Stimulated activated effector memory CD8-positive, alpha-beta T cell treated with anti-CD3 and anti-CD28 coated beads, Interleukin-12 subunit alpha, Interleukin-12 subunit beta, amount 100 ng/mL, for 72 hours (primary cell): ENCODE measurements at regions not wholly inside any gene's neighbourhood (a gene's known extent, or its start where the extent isn't known, plus 50 kb on each side); places are given as distances from the start of the nearest gene placed in this dataset.
"Not testable (repeated sequence)": the region's sequence is repeated elsewhere in the genome, so short reads cannot be mapped to it uniquely, and the experiment has no call there.

Source experiments
- ATAC-seq: fragments of 150-1000 bp; cut with Tn5 transposase; 2 replicates; pipeline ENCODE4 v1.10.0; 2021
- DNase-seq, 2 donors: peaks; one replicate each; pipeline ENCODE4 v3.0.0; 2021 to 2022; ENCODE audit warnings: low spot score in 2 of 2
- H3K27ac Mint-ChIP-seq: one replicate; pipeline ENCODE4 v1.8.0; 2022; ENCODE audit warnings: mild to moderate bottlenecking, mixed read lengths
- H3K36me3 Mint-ChIP-seq: one replicate; pipeline ENCODE4 v1.8.0; 2022; ENCODE audit warnings: mild to moderate bottlenecking, mixed read lengths
- H3K4me1 Mint-ChIP-seq: one replicate; pipeline ENCODE4 v1.8.0; 2022; ENCODE audit warnings: mixed read lengths
- H3K4me3 Mint-ChIP-seq: one replicate; pipeline ENCODE4 v1.8.0; 2022; ENCODE audit warnings: mild to moderate bottlenecking, mixed read lengths
- H3K9me3 Mint-ChIP-seq: one replicate; pipeline ENCODE4 v1.8.0; 2022; ENCODE audit warnings: mixed read lengths

- Mint-ChIP-seq H3K4me1 (no peaks in the 10 kb centered on the region), H3K36me3 (no peaks in the 10 kb centered on the region), H3K4me3 (no peak overlapping the region), H3K9me3 (no peaks in the 10 kb centered on the region), H3K27ac (no peak overlapping the region)
- DNase-seq (no peak), ATAC-seq (no peak)
Observed at GRCh38 chr1:22331618-22332423, 119.8 kb upstream of the ZBTB40 start.

- DNase-seq (no peak), ATAC-seq (no peak)
- no peaks in the 10 kb centered on the region for H3K9me3 Mint-ChIP-seq
- H3K27ac Mint-ChIP-seq: no peak overlapping the region
- no peak overlapping the region for H3K4me3 Mint-ChIP-seq
- H3K36me3 Mint-ChIP-seq: no peaks in the 10 kb centered on the region
- no peaks in the 10 kb centered on the region for H3K4me1 Mint-ChIP-seq
Observed at GRCh38 chr1:22332424-22332717, 119.3 kb upstream of the ZBTB40 start.

GRCh38 chr1:22332795-22333499 is 118.7 kb upstream of the ZBTB40 start:
- Mint-ChIP-seq H3K27ac (no peak overlapping the region), H3K36me3 (no peaks in the 10 kb centered on the region), H3K4me1 (no peaks in the 10 kb centered on the region), H3K9me3 (no peaks in the 10 kb centered on the region), H3K4me3 (no peak overlapping the region)
- DNase-seq: no peak
- no peak for ATAC-seq

GRCh38 chr1:22333516-22334121 is 118.0 kb upstream of the ZBTB40 start:
- H3K4me3 Mint-ChIP-seq: no peak overlapping the region
- no peak for DNase-seq
- no peaks in the 10 kb centered on the region for H3K36me3 Mint-ChIP-seq
- no peaks in the 10 kb centered on the region for H3K4me1 Mint-ChIP-seq
- no peaks in the 10 kb centered on the region for H3K9me3 Mint-ChIP-seq
- H3K27ac Mint-ChIP-seq: no peak overlapping the region
- ATAC-seq: no peak

GRCh38 chr1:22334860-22335550 is 116.6 kb upstream of the ZBTB40 start:
- ATAC-seq (no peak), DNase-seq (no peak)

GRCh38 chr1:22336274-22336673 is 115.4 kb upstream of the ZBTB40 start:
- not testable (repeated sequence) for ATAC-seq, H3K36me3 Mint-ChIP-seq, H3K9me3 Mint-ChIP-seq, H3K4me3 Mint-ChIP-seq, H3K27ac Mint-ChIP-seq, H3K4me1 Mint-ChIP-seq, DNase-seq

More at GRCh38 chr1:22334860-22335550, 116.6 kb upstream of the ZBTB40 start:
- no peaks in the 10 kb centered on the region for H3K4me1 Mint-ChIP-seq
- no peak overlapping the region for H3K4me3 Mint-ChIP-seq
- no peak overlapping the region for H3K27ac Mint-ChIP-seq
- H3K9me3 Mint-ChIP-seq: no peaks in the 10 kb centered on the region
- H3K36me3 Mint-ChIP-seq: no peaks in the 10 kb centered on the region

- H3K9me3 Mint-ChIP-seq, H3K36me3 Mint-ChIP-seq, H3K4me3 Mint-ChIP-seq, ATAC-seq, H3K27ac Mint-ChIP-seq, DNase-seq, H3K4me1 Mint-ChIP-seq: not testable (repeated sequence)
Observed at GRCh38 chr1:22336696-22337545, 114.7 kb upstream of the ZBTB40 start.

- no peak overlapping the region for H3K27ac Mint-ChIP-seq
- no peaks in the 10 kb centered on the region for H3K9me3 Mint-ChIP-seq
- no peak overlapping the region for H3K4me3 Mint-ChIP-seq
- ATAC-seq (no peak), DNase-seq (no peak)
- H3K4me1 Mint-ChIP-seq: peaks cover 7% of the 10 kb centered on the region
- no peaks in the 10 kb centered on the region for H3K36me3 Mint-ChIP-seq
Observed at GRCh38 chr1:22338071-22338765, 113.4 kb upstream of the ZBTB40 start.

- Mint-ChIP-seq H3K27ac (no peak overlapping the region), H3K9me3 (no peaks in the 10 kb centered on the region), H3K4me3 (no peak overlapping the region), H3K4me1 (peaks cover 7% of the 10 kb centered on the region), H3K36me3 (no peaks in the 10 kb centered on the region)
- DNase-seq (no peak), ATAC-seq (no peak)
Observed at GRCh38 chr1:22339237-22339636, 112.4 kb upstream of the ZBTB40 start.

GRCh38 chr1:22340066-22340465 is 111.6 kb upstream of the ZBTB40 start:
- H3K4me3 Mint-ChIP-seq: no peak overlapping the region
- H3K36me3 Mint-ChIP-seq: no peaks in the 10 kb centered on the region
- H3K27ac Mint-ChIP-seq: no peak overlapping the region
- ATAC-seq (no peak), DNase-seq (no peak)
- H3K4me1 Mint-ChIP-seq: peaks cover 7% of the 10 kb centered on the region
- H3K9me3 Mint-ChIP-seq: no peaks in the 10 kb centered on the region

GRCh38 chr1:22340873-22341272 is 110.8 kb upstream of the ZBTB40 start:
- Mint-ChIP-seq H3K9me3 (no peaks in the 10 kb centered on the region), H3K4me3 (no peak overlapping the region), H3K36me3 (no peaks in the 10 kb centered on the region), H3K27ac (no peak overlapping the region), H3K4me1 (peaks cover 7% of the 10 kb centered on the region)
- ATAC-seq: no peak
- DNase-seq: no peak

- Mint-ChIP-seq H3K4me3 (no peak overlapping the region), H3K9me3 (no peaks in the 10 kb centered on the region), H3K4me1 (peaks cover 7% of the 10 kb centered on the region), H3K27ac (no peak overlapping the region), H3K36me3 (no peaks in the 10 kb centered on the region)
- DNase-seq: no peak
- ATAC-seq: no peak
Observed at GRCh38 chr1:22341791-22342605, 109.7 kb upstream of the ZBTB40 start.

GRCh38 chr1:22342734-22343191 is 108.9 kb upstream of the ZBTB40 start:
- H3K36me3 Mint-ChIP-seq: no peaks in the 10 kb centered on the region
- no peak for DNase-seq
- H3K4me1 Mint-ChIP-seq: peaks cover 7% of the 10 kb centered on the region
- ATAC-seq: no peak
- no peak overlapping the region for H3K27ac Mint-ChIP-seq
- H3K4me3 Mint-ChIP-seq: no peak overlapping the region
- no peaks in the 10 kb centered on the region for H3K9me3 Mint-ChIP-seq
